GM12878 (cell line): ENCODE measurements at regions not wholly inside any gene's neighbourhood (a gene's known extent, or its start where the extent isn't known, plus 50 kb on each side); places are given as distances from the start of the nearest gene placed in this dataset.

ENCODE experiments used
- ATAC-seq: fragments of 200-7000 bp; cut with Tn5 transposase; 3 replicates; pipeline ENCODE4 v1.9.1; 2020; ENCODE audit warnings: mild to moderate bottlenecking, moderate library complexity
- BruUV-seq: library from RNA; stranded (reverse); fragments of 400-500 nt; replicated peaks from 2 replicates; lab custom pipeline; 2021; lab: Mats Ljungman, UMichigan
- CTCF ChIA-PET: fragments of 300-600 bp; sonication (Branson Sonifier 250); formaldehyde crosslinking; extraction: SDS; loops from one replicate; lab custom pipeline; 2021; ENCODE audit warnings: inconsistent platforms; lab: Yijun Ruan, JAX
- POLR2A ChIA-PET: fragments of 350-600 bp; formaldehyde crosslinking; extraction: SDS; loops from one replicate; lab custom pipeline; 2021; ENCODE audit warnings: inconsistent platforms; lab: Charles Lee
- RAD21 ChIA-PET: fragments of 300-600 bp; sonication (Branson Sonifier 250); formaldehyde crosslinking; loops from one replicate; lab custom pipeline; 2023; ENCODE audit warnings: antibody characterized with exemption; ENCODE audit not compliant: unreplicated experiment; lab: Charles Lee
- SMC1A ChIA-PET: fragments of 300-600 bp; sonication (Branson Sonifier 250); formaldehyde crosslinking; loops from one replicate; lab custom pipeline; 2023; ENCODE audit not compliant: unreplicated experiment, uncharacterized antibody; lab: Charles Lee
- DNase-seq: peaks from one replicate; pipeline ENCODE4 v3.0.0-alpha.2; 2011; ENCODE audit warnings: low read depth, low spot score
- FAIRE-seq: peaks from 3 replicates; lab custom pipeline; 2011; peaks lifted over from hg19 to GRCh38; lab: Jason Lieb, UNC
- H2AFZ ChIP-seq: 2 replicates; pipeline ENCODE4 v1.6.0; 2011; ENCODE audit warnings: low read depth, low read length, control low read depth; ENCODE audit not compliant: control insufficient read depth
- H3K27ac ChIP-seq: 2 replicates; pipeline ENCODE4 v1.5.1; 2011; ENCODE audit warnings: control low read depth; ENCODE audit not compliant: control insufficient read depth, insufficient read depth
- H3K27me3 ChIP-seq, 2 experiments: replicated peaks in 1 of 2; 2 replicates each; pipeline versions ENCODE4 v1.6.0 to v1.6.1; 2011; ENCODE audit warnings: low read length in 1 of 2; ENCODE audit not compliant: control insufficient read depth in 2 of 2, insufficient read depth in 2 of 2
- H3K36me3 ChIP-seq, 2 experiments: 2 replicates each; pipeline ENCODE4 v1.5.1; 2011; ENCODE audit warnings: low read length in 1 of 2; ENCODE audit not compliant: control insufficient read depth in 2 of 2, insufficient read depth in 2 of 2
- H3K4me1 ChIP-seq: 2 replicates; pipeline ENCODE4 v1.6.1; 2011; ENCODE audit warnings: mild to moderate bottlenecking, low read length, moderate library complexity, mixed read lengths; ENCODE audit not compliant: control insufficient read depth, insufficient read depth
- H3K4me2 ChIP-seq: 2 replicates; pipeline ENCODE4 v1.6.0; 2011; ENCODE audit warnings: control low read depth; ENCODE audit not compliant: control insufficient read depth, insufficient read depth
- H3K4me3 ChIP-seq: fragments of 200-600 bp; sonication (generic); 2 replicates; pipeline ENCODE4 v1.5.1; 2016
- H3K79me2 ChIP-seq: 2 replicates; pipeline ENCODE4 v1.6.0; 2011; ENCODE audit warnings: low read length; ENCODE audit not compliant: control insufficient read depth, insufficient read depth
- H3K9ac ChIP-seq: 2 replicates; pipeline ENCODE4 v1.8.0; 2011; ENCODE audit warnings: low read length, control low read depth, mixed read lengths; ENCODE audit not compliant: control insufficient read depth, insufficient read depth
- H3K9me3 ChIP-seq: replicated peaks from 3 replicates; pipeline ENCODE4 v1.5.1; 2011; ENCODE audit warnings: mild to moderate bottlenecking, low read length; ENCODE audit not compliant: control insufficient read depth, insufficient read depth
- H4K20me1 ChIP-seq: 2 replicates; pipeline ENCODE4 v1.6.0; 2011; ENCODE audit not compliant: control insufficient read depth, insufficient read depth
- BCL11A ChIP-seq: IDR thresholded peaks from 2 replicates; pipeline ENCODE4 v1.6.1; 2011; ENCODE audit warnings: low read depth, low read length
- BHLHE40 ChIP-seq, 2 experiments: fragments of 450-650 bp in 1 of 2; IDR thresholded peaks; 2 replicates each; pipeline ENCODE4 v1.6.1; 2011 to 2017; ENCODE audit warnings: low read depth in 2 of 2, borderline replicate concordance in 1 of 2, improper control_type of control experiment in 1 of 2, low read length in 1 of 2, mild to moderate bottlenecking in 1 of 2
- CHD1 ChIP-seq: IDR thresholded peaks from 2 replicates; pipeline ENCODE4 v1.6.1; 2012; ENCODE audit warnings: low read depth, low read length, improper control_type of control experiment
- DPF2 ChIP-seq: fragments of 450-650 bp; IDR thresholded peaks from 2 replicates; pipeline ENCODE4 v1.6.1; 2017; ENCODE audit warnings: mild to moderate bottlenecking
- FOS ChIP-seq: IDR thresholded peaks from 3 replicates; pipeline ENCODE4 v1.6.1; 2011; ENCODE audit warnings: borderline replicate concordance; ENCODE audit not compliant: insufficient read length; ENCODE audit errors: extremely low read depth
- IKZF2 ChIP-seq, 2 experiments: fragments of 450-650 bp; IDR thresholded peaks; 2 replicates each; pipeline ENCODE4 v1.6.1; 2017; ENCODE audit warnings: mild to moderate bottlenecking in 2 of 2, moderate library complexity in 2 of 2
- JUNB ChIP-seq: IDR thresholded peaks from 2 replicates; pipeline ENCODE4 v1.6.1; 2016; ENCODE audit warnings: antibody characterized with exemption, mild to moderate bottlenecking
- KAT2A ChIP-seq: conservative IDR thresholded peaks from 2 replicates; pipeline ENCODE4 v1.6.1; 2011; ENCODE audit warnings: low read depth, low read length; ENCODE audit not compliant: control insufficient read depth
- NR2F1 ChIP-seq: fragments of 450-650 bp; conservative IDR thresholded peaks from 2 replicates; pipeline ENCODE4 v1.6.1; 2017; ENCODE audit warnings: mild to moderate bottlenecking
- PAX5 ChIP-seq: IDR thresholded peaks from 2 replicates; pipeline ENCODE4 v1.6.1; 2011; ENCODE audit warnings: low read depth, low read length, borderline replicate concordance
- PAX8 ChIP-seq: fragments of 450-650 bp; IDR thresholded peaks from 2 replicates; pipeline ENCODE4 v1.6.1; 2017; ENCODE audit warnings: mild to moderate bottlenecking, moderate library complexity
- SUPT20H ChIP-seq: IDR thresholded peaks from 2 replicates; pipeline ENCODE4 v1.6.1; 2011; ENCODE audit warnings: low read depth, mild to moderate bottlenecking, low read length, moderate library complexity, borderline replicate concordance; ENCODE audit not compliant: control insufficient read depth
- SUZ12 ChIP-seq: fragments of 200-600 bp; sonication (generic); IDR thresholded peaks from one replicate; pipeline ENCODE4 v1.6.1; 2018; ENCODE audit warnings: antibody characterized with exemption, mild to moderate bottlenecking; ENCODE audit not compliant: unreplicated experiment
- TCF12 ChIP-seq: IDR thresholded peaks from 2 replicates; pipeline ENCODE4 v1.6.1; 2011; ENCODE audit warnings: low read depth, mild to moderate bottlenecking, low read length
- YBX1 ChIP-seq: fragments of 450-650 bp; IDR thresholded peaks from 2 replicates; pipeline ENCODE4 v1.6.1; 2016; ENCODE audit warnings: antibody characterized with exemption
- ZNF24 ChIP-seq: fragments of 450-650 bp; IDR thresholded peaks from 2 replicates; pipeline ENCODE4 v1.6.1; 2017; ENCODE audit warnings: antibody characterized with exemption, mild to moderate bottlenecking
- WGBS: methylation state at CpG from one replicate; pipeline ENCODE4 v1.1.6; 2016; ENCODE audit warnings: low lambda C conversion rate; ENCODE audit not compliant: insufficient replicate concordance, insufficient coverage; ENCODE audit errors: missing lambda C conversion rate; 5-methylcytosine and 5-hydroxymethylcytosine counted together
- in situ Hi-C: fragments of 300-500 bp; cut with MboI; formaldehyde crosslinking; loops from 9 replicates; pipeline ENCODE4 v1.14.3; 2018; ENCODE audit warnings: mixed read lengths
- intact Hi-C: fragments of 100-400 bp; cut with micrococcal nuclease; formaldehyde crosslinking; loops from one replicate; pipeline ENCODE4 v1.14.2; 2022; ENCODE audit not compliant: unreplicated experiment
- TF ChIP-seq, protein P1 (sequence below): IDR thresholded peaks from 2 replicates; pipeline ENCODE4 v1.6.1; 2012; ENCODE audit warnings: low read depth, low read length, improper control_type of control experiment
- TF ChIP-seq, protein P2 (sequence below): fragments of 450-650 bp; IDR thresholded peaks from 2 replicates; pipeline ENCODE4 v1.6.1; 2014; ENCODE audit warnings: mild to moderate bottlenecking

- Histone ChIP-seq H2AFZ (no peak overlapping the region), H3K4me1 (no peaks in the 10 kb centered on the region), H3K4me2 (no peak overlapping the region), H3K4me3 (no peak overlapping the region), H3K9me3 (no peaks in the 10 kb centered on the region), H3K27ac (no peak overlapping the region), H3K79me2 (no peaks in the 10 kb centered on the region), H3K27me3 (no peaks in the 10 kb centered on the region), H3K9ac (no peak overlapping the region), H3K36me3 (no peaks in the 10 kb centered on the region), H4K20me1 (no peaks in the 10 kb centered on the region)
- SMC1A ChIA-PET, result no interaction called here
- RAD21 ChIA-PET, result no interaction called here
- WGBS, result 2% methylated on average over 3 of the region's 3 CpGs
- ATAC-seq, result no peak
- TF ChIP-seq BHLHE40 (IDR thresholded peaks at IDR 0.05; ENCODE audit: borderline replicate concordance in 1 of 2, low read depth in 2 of 2, low read length in 1 of 2) (no peak), TCF12 (no peak), ZNF24 (no peak), SUPT20H (no peak), BCL11A (no peak), PAX8 (no peak), YBX1 (no peak), CHD1 (no peak), FOS (no peak), DPF2 (no peak), NR2F1 (no peak), SUZ12 (no peak), KAT2A (no peak), PAX5 (no peak), IKZF2 (IDR thresholded peaks at IDR 0.05) (no peak), JUNB (no peak)
- TF ChIP-seq, protein P1, sequence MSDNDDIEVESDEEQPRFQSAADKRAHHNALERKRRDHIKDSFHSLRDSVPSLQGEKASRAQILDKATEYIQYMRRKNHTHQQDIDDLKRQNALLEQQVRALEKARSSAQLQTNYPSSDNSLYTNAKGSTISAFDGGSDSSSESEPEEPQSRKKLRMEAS, result no peak
- TF ChIP-seq, protein P2, sequence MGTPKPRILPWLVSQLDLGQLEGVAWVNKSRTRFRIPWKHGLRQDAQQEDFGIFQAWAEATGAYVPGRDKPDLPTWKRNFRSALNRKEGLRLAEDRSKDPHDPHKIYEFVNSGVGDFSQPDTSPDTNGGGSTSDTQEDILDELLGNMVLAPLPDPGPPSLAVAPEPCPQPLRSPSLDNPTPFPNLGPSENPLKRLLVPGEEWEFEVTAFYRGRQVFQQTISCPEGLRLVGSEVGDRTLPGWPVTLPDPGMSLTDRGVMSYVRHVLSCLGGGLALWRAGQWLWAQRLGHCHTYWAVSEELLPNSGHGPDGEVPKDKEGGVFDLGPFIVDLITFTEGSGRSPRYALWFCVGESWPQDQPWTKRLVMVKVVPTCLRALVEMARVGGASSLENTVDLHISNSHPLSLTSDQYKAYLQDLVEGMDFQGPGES, result no peak
- no peak for FAIRE-seq
- POLR2A ChIA-PET, result no interaction called here
- in situ Hi-C loops, result no loop called here
- no TSS peak for BruUV-seq
- intact Hi-C loops, result no loop called here
- CTCF ChIA-PET, result no interaction called here
- DNase-seq, result no peak
Observed at GRCh38 chr1:189628857-189629256, 848.8 kb downstream of the BRINP3 start.
